Calu3 (cell line): ENCODE measurements at regions not wholly inside any gene's neighbourhood (a gene's known extent, or its start where the extent isn't known, plus 50 kb on each side); places are given as distances from the start of the nearest gene placed in this dataset.
"Not testable (repeated sequence)": the region's sequence is repeated elsewhere in the genome, so short reads cannot be mapped to it uniquely, and the experiment has no call there.

ENCODE experiments used
- BruUV-seq: library from RNA; stranded (reverse); fragments of 400-500 nt; replicated peaks from 2 replicates; lab custom pipeline; 2021; lab: Mats Ljungman, UMichigan
- CTCF ChIA-PET: fragments of 300-600 bp; sonication (Branson Sonifier 250); formaldehyde crosslinking; loops from one replicate; lab custom pipeline; 2022; ENCODE audit warnings: antibody characterized with exemption; lab: Charles Lee
- DNase-seq: peaks from one replicate; pipeline ENCODE4 v3.0.0; 2022
- H3K27ac Mint-ChIP-seq: one replicate; pipeline ENCODE4 v1.8.0; 2022; ENCODE audit warnings: mixed read lengths; ENCODE audit not compliant: unreplicated experiment
- H3K27me3 Mint-ChIP-seq: one replicate; pipeline ENCODE4 v1.8.0; 2022; ENCODE audit warnings: mixed read lengths; ENCODE audit not compliant: unreplicated experiment
- H3K36me3 Mint-ChIP-seq: one replicate; pipeline ENCODE4 v1.8.0; 2022; ENCODE audit warnings: mild to moderate bottlenecking, moderate library complexity, mixed read lengths; ENCODE audit not compliant: insufficient read depth, unreplicated experiment
- H3K4me1 Mint-ChIP-seq: one replicate; pipeline ENCODE4 v1.8.0; 2022; ENCODE audit warnings: mild to moderate bottlenecking, low read depth, mixed read lengths; ENCODE audit not compliant: unreplicated experiment
- H3K4me3 Mint-ChIP-seq: one replicate; pipeline ENCODE4 v1.8.0; 2022; ENCODE audit warnings: mild to moderate bottlenecking, low read depth, moderate library complexity, mixed read lengths; ENCODE audit not compliant: unreplicated experiment
- H3K9me3 Mint-ChIP-seq: one replicate; pipeline ENCODE4 v1.8.0; 2022; ENCODE audit warnings: low read depth, mixed read lengths; ENCODE audit not compliant: unreplicated experiment
- CTCF ChIP-seq: fragments of 200-600 bp; IDR thresholded peaks from one replicate; pipeline ENCODE4 v1.8.0; 2022; ENCODE audit warnings: antibody characterized with exemption; ENCODE audit not compliant: unreplicated experiment
- intact Hi-C: fragments of 100-400 bp; cut with micrococcal nuclease; formaldehyde crosslinking; loops from one replicate; pipeline ENCODE4 v1.10.0; 2022; ENCODE audit not compliant: unreplicated experiment

- no TSS peak for BruUV-seq
- Mint-ChIP-seq H3K9me3 (no peaks in the 10 kb centered on the region), H3K27me3 (peaks cover 72% of the 10 kb centered on the region), H3K36me3 (no peaks in the 10 kb centered on the region), H3K27ac (no peak overlapping the region), H3K4me1 (no peaks in the 10 kb centered on the region), H3K4me3 (no peak overlapping the region)
- CTCF ChIA-PET = interaction anchor here (0.7 kb wide), 1 partner anchor 826 kb away, joined by 3 read pairs; no protein-coding TSS in a partner anchor
- no peak for TF ChIP-seq CTCF
- intact Hi-C loops = no loop called here
- no peak for DNase-seq
Measured at GRCh38 chr1:213452501-213452900, 401.5 kb downstream of the RPS6KC1 start.

GRCh38 chr1:213457186-213457585 lies 406.1 kb downstream of the RPS6KC1 start:
- Mint-ChIP-seq H3K27ac (no peak overlapping the region), H3K4me1 (no peaks in the 10 kb centered on the region), H3K27me3 (peaks cover 71% of the 10 kb centered on the region), H3K4me3 (no peak overlapping the region), H3K9me3 (peaks cover 3% of the 10 kb centered on the region), H3K36me3 (no peaks in the 10 kb centered on the region)
- no peak for TF ChIP-seq CTCF
- CTCF ChIA-PET = interaction anchor here (0.6 kb wide), 1 partner anchor 1153 kb away, joined by 3 read pairs; no protein-coding TSS in a partner anchor
- intact Hi-C loops = no loop called here
- no peak for DNase-seq
- BruUV-seq = no TSS peak

- Mint-ChIP-seq H3K27me3 (peaks cover 66% of the 10 kb centered on the region), H3K9me3 (peaks cover 3% of the 10 kb centered on the region), H3K4me1 (no peaks in the 10 kb centered on the region), H3K36me3 (no peaks in the 10 kb centered on the region), H3K4me3 (no peak overlapping the region), H3K27ac (no peak overlapping the region)
- CTCF ChIA-PET = interaction anchor here (0.6 kb wide), 1 partner anchor 1152 kb away, joined by 3 read pairs; no protein-coding TSS in a partner anchor
- no peak for TF ChIP-seq CTCF
- BruUV-seq = no TSS peak
- intact Hi-C loops = no loop called here
- no peak for DNase-seq
Measured at GRCh38 chr1:213457733-213458132, 406.7 kb downstream of the RPS6KC1 start.

GRCh38 chr1:213462374-213462773 lies 411.3 kb downstream of the RPS6KC1 start:
- H3K9me3 Mint-ChIP-seq, intact Hi-C loops, BruUV-seq, CTCF ChIA-PET, H3K36me3 Mint-ChIP-seq, H3K4me3 Mint-ChIP-seq, H3K27ac Mint-ChIP-seq, H3K4me1 Mint-ChIP-seq, DNase-seq: not testable (repeated sequence)
- H3K27me3 Mint-ChIP-seq = peaks cover 48% of the 10 kb centered on the region

- intact Hi-C loops = no loop called here
- H3K27ac Mint-ChIP-seq = no peak overlapping the region
- no peaks in the 10 kb centered on the region for H3K9me3 Mint-ChIP-seq
- TF ChIP-seq CTCF = no peak
- no TSS peak for BruUV-seq
- no peak overlapping the region for H3K4me3 Mint-ChIP-seq
- no peaks in the 10 kb centered on the region for H3K36me3 Mint-ChIP-seq
- no peaks in the 10 kb centered on the region for H3K4me1 Mint-ChIP-seq
- H3K27me3 Mint-ChIP-seq = peaks cover 56% of the 10 kb centered on the region
- no peak for DNase-seq
- CTCF ChIA-PET = no interaction called here
Measured at GRCh38 chr1:213464786-213465460, 413.9 kb downstream of the RPS6KC1 start.
